ENCODE measurements at regions not wholly inside any gene's neighbourhood (a gene's known extent, or its start where the extent isn't known, plus 50 kb on each side); places are given as distances from the start of the nearest gene placed in this dataset.
"Not testable (repeated sequence)": the region's sequence is repeated elsewhere in the genome, so short reads cannot be mapped to it uniquely, and the experiment has no call there.

GRCh38 chr1:188496506-188496905, 1667.8 kb downstream of the PLA2G4A start:
- intact Hi-C loops (cut with micrococcal nuclease) = no loop called here

GRCh38 chr1:188497020-188497419, 1668.3 kb downstream of the PLA2G4A start:
- intact Hi-C loops (cut with micrococcal nuclease) = no loop called here

DNA sequence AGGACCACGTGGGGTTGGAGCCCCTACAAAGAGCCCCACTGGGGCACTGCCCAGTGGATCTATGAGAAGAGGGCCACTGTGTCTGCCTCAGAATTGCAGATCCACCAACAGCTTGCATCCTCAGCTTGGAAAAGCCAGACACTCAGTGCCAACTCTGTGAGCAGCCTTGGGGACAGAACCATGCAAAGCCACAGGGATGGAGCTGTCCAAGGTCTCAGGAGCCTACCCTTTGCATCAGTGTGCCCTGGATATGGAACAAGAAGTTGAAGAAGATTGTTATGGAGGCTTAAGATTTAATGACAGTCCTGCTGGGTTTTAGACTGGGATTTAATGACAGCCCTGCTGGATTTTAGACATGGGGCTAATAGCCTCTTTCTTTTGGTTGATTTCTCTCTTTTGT, 1670.9 kb downstream of the PLA2G4A start:
- intact Hi-C loops (cut with micrococcal nuclease) = no loop called here

DNA sequence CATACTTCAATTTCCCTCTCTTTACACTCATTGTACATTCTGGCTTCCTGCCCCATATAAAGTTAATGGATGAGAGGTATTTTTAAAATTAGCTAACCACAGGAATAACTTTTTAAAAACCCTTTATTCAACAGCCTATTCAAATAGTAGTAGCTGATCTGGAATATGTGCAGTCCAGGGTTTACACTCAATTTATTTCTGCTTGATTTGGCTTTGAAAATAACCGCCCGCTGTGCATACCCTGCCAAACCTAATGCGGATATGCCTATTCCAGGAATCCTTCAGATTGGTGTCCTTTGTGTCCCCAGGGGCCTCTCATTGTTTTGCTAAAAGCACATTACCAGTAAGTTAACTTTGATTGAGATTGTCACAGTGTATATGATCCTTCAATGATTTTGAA, 1686.2 kb downstream of the PLA2G4A start:
- intact Hi-C loops (cut with micrococcal nuclease) = no loop called here

- intact Hi-C loops (cut with micrococcal nuclease) = no loop called here
Measured at GRCh38 chr1:188517139-188517538, 1688.4 kb downstream of the PLA2G4A start.

DNA sequence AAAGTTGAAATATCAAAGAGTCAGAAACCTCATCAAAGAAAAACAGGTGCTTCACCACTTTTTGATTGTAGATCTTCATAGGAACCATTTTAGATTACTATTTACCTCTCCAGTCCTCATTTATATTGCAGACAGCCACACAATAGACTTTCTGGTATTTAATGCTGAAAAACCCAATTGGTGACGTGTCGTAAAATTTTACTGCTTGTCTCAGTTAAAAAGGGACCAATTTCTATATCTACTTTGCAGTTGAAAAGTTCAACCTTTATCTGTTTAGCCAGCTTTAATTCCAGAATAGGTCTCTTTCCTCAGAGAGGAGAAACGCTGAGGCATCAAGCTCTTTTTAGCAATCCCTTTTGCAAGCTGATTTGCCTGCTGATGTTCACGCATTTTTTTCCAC, 1722.4 kb downstream of the PLA2G4A start:
- intact Hi-C loops (cut with micrococcal nuclease) = no loop called here

- intact Hi-C loops (cut with micrococcal nuclease) = no loop called here
Measured at GRCh38 chr1:188557053-188557452, 1728.3 kb downstream of the PLA2G4A start.

- intact Hi-C loops (cut with micrococcal nuclease) = no loop called here
Measured at GRCh38 chr1:188582911-188583532, 1754.3 kb downstream of the PLA2G4A start.

GRCh38 chr1:188584119-188584518, 1755.4 kb downstream of the PLA2G4A start:
- intact Hi-C loops (cut with micrococcal nuclease) = no loop called here

DNA sequence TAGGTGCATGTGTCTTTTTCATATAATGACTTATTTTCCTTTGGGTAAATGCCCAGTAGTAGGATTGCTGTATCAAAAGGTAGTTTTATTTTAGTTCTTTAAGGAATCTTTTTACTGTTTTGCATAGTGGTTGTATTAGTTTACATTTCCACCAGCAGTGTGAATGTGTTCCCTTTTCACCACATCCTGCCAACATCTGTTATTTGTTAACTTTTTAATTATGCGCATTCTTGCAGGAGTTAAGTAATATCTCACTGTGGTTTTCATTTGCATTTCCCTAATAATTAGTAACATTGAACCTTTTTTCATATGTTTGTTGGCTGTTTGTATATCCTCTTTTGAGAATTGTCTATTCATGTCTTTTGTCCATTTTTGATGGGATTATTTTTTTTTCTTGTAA, 1761.9 kb downstream of the PLA2G4A start:
- intact Hi-C loops (cut with micrococcal nuclease) = no loop called here

DNA sequence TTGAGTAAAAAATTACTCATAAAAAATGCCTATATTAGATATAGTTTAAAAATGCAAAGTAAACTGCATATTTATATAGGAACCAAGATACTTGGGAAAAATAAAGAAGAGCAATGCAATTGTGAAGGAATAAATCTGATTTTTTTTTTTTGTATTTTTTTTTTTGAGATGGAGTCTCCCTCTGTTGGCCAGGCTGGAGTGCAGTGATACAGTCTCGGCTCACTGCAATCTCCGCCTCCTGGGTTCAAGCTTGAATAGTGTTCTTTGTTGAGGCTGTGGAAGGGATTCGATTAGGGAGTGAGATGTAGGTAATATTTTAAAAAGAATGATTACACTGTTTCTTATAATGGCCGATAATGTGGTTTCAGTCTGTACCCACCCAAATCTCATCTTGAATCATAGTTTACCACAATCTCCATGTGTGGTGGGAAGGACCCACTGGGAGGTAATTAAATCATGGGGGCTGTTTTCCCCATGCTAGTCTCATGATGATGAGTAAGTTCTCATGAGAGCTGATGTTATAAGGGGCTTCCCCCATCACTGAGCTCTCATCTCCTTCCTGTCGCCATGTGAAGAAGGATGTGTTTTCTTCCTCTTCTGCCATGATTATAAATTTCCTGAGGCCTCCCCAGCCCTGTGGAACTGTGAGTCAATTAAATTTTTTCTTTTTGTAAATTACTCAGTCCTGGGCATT, 1765.9 kb downstream of the PLA2G4A start:
- intact Hi-C loops (cut with micrococcal nuclease) = no loop called here

- intact Hi-C loops (cut with micrococcal nuclease) = no loop called here
Measured at GRCh38 chr1:188599313-188599712, 1770.6 kb downstream of the PLA2G4A start.

DNA sequence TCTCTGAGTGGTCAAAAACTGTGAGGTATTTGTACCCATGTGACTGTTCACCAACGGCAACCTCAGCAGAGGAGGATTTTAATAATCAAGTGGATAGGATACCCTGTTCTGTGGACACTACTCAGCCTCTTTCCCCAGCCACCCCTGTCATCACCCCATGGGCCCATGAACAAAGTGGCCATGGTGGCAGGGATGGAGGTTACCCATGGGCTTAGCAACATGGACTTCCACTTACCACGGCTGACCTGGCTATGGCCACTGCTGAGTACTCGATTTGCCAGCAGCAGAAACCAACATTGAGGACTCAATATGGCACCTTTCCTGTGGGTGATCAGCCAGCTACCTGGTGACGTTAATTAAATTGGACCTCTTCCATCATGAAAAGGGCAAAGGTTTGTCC, 1782.7 kb downstream of the PLA2G4A start:
- intact Hi-C loops (cut with micrococcal nuclease) = loop anchor here (10.0 kb wide), 1 partner anchor 313 kb away; no protein-coding TSS in a partner anchor

- intact Hi-C loops (cut with micrococcal nuclease) = loop anchor here (10.0 kb wide), 1 partner anchor 309 kb away; no protein-coding TSS in a partner anchor
Measured at GRCh38 chr1:188615321-188615720, 1786.6 kb downstream of the PLA2G4A start.

DNA sequence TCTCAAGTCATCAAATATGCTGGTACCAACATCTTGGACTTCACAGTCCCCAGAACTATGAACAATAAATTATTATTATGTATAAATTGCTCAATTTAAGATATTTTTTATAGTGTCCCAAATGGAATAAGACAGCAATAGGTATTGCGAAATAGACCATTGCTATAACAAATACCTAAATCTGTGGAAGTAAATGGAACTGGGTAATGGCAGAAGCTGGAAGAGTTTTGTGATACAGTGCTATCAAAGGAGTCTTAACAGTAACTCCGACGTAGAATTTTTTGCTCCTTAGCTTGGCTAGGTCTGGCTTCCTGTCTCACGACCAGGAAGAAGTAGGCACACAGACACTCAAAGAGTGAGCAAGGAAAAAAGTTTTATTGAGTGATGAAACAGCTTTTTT, 1791.5 kb downstream of the PLA2G4A start:
- intact Hi-C loops (cut with micrococcal nuclease) = no loop called here

GRCh38 chr1:188641566-188642211, 1812.9 kb downstream of the PLA2G4A start:
- intact Hi-C loops (cut with micrococcal nuclease) = no loop called here

GRCh38 chr1:188642704-188643103, 1814.0 kb downstream of the PLA2G4A start:
- intact Hi-C loops (cut with micrococcal nuclease) = no loop called here

DNA sequence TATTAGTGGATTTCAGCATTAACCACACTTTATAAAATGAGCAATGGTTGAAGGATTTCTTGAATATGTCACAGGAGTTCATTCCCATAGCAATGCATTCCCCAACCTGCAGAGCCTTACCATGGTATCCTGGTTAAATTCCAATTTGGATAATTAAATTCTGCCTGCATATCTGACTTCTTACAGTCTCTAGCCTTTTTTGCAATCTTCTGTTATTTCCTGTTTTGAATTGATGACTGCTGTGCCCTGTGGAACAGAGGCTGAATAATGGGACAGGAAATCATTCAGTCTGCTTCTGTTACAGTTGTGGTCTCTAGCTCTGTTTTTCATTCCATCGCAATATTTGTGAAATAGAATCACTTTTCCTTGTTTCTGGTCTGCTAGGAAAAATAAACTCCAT, 1823.9 kb downstream of the PLA2G4A start:
- intact Hi-C loops (cut with micrococcal nuclease) = no loop called here

- intact Hi-C loops (cut with micrococcal nuclease) = not testable (repeated sequence)
Measured at GRCh38 chr1:188655966-188656365, 1821.7 kb downstream of the BRINP3 start.

GRCh38 chr1:188660572-188660971, 1817.1 kb downstream of the BRINP3 start:
- intact Hi-C loops (cut with micrococcal nuclease) = no loop called here

- intact Hi-C loops (cut with micrococcal nuclease) = no loop called here
Measured at GRCh38 chr1:188665477-188665876, 1812.2 kb downstream of the BRINP3 start.

- intact Hi-C loops (cut with micrococcal nuclease) = no loop called here
Measured at GRCh38 chr1:188668083-188668482, 1809.6 kb downstream of the BRINP3 start.
